ENCODE measurements at regions not wholly inside any gene's neighbourhood (a gene's known extent, or its start where the extent isn't known, plus 50 kb on each side); places are given as distances from the start of the nearest gene placed in this dataset.
"Not testable (repeated sequence)": the region's sequence is repeated elsewhere in the genome, so short reads cannot be mapped to it uniquely, and the experiment has no call there.

DNA sequence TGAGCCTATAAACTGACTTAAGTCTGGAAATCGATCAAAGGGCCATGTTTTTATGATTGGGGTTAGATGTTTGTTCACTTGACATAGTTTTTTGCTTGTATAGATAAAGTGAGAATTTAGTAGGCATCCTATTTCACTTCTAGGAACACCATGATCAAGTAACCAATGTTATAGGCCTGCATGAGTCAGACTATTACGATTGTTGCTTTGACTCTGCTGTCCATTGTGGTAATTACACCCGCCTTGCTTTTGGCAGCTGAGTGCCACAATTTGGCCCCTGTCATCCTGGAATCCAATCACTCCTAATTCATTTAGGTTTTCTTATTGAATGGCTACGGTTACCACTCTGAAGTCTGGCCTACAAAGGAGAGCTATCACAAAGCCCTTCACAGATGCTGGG, 67.8 kb upstream of the IL33 start:
- CTCF ChIA-PET: no interaction called here
- TF ChIP-seq, protein P1, sequence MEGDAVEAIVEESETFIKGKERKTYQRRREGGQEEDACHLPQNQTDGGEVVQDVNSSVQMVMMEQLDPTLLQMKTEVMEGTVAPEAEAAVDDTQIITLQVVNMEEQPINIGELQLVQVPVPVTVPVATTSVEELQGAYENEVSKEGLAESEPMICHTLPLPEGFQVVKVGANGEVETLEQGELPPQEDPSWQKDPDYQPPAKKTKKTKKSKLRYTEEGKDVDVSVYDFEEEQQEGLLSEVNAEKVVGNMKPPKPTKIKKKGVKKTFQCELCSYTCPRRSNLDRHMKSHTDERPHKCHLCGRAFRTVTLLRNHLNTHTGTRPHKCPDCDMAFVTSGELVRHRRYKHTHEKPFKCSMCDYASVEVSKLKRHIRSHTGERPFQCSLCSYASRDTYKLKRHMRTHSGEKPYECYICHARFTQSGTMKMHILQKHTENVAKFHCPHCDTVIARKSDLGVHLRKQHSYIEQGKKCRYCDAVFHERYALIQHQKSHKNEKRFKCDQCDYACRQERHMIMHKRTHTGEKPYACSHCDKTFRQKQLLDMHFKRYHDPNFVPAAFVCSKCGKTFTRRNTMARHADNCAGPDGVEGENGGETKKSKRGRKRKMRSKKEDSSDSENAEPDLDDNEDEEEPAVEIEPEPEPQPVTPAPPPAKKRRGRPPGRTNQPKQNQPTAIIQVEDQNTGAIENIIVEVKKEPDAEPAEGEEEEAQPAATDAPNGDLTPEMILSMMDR (IDR thresholded peaks at IDR 0.05; ENCODE audit: insufficient read depth, low read depth, low read length): no peak
- POLR2A ChIA-PET: no interaction called here
- H3K4me3 ChIP-seq (ENCODE audit: low read depth, low read length): no peak overlapping the region
- no peaks in the 10 kb centered on the region for H3K36me3 ChIP-seq (ENCODE audit: control insufficient read depth, insufficient read depth, low read length)
- no peaks in the 10 kb centered on the region for H3K27me3 ChIP-seq (ENCODE audit: control insufficient read depth, insufficient read depth, low read length)
- no peak for DNase-seq (ENCODE audit: low read depth)

DNA sequence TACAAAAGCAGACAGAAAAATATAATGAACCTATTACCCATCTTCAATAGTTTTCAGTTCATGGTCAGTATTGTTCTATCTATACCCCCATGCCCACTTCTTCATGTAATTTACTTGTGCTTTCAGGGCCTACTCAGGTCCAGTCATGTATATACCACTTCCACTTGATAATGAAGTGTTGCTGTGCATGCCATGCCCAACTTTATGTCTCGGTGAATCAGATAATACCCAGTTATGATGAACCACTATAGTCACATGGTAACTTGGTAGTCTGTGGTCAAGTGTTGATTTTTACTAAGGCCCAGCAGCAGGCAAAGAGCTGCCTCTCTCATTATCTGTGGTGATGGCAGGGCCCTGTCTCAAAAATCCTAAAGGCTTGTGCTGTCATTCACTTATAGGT, 70.7 kb upstream of the IL33 start:
- CTCF ChIA-PET: no interaction called here
- Histone ChIP-seq H3K4me3 (ENCODE audit: low read depth, low read length) (no peak overlapping the region), H3K36me3 (ENCODE audit: control insufficient read depth, insufficient read depth, low read length) (no peaks in the 10 kb centered on the region), H3K27me3 (ENCODE audit: control insufficient read depth, insufficient read depth, low read length) (no peaks in the 10 kb centered on the region)
- TF ChIP-seq, protein P1 (IDR thresholded peaks at IDR 0.05; ENCODE audit: insufficient read depth, low read depth, low read length): no peak
- DNase-seq (ENCODE audit: low read depth): no peak
- POLR2A ChIA-PET: no interaction called here

- POLR2A ChIA-PET: no interaction called here
- no peak for DNase-seq (ENCODE audit: low read depth)
- CTCF ChIA-PET: no interaction called here
- Histone ChIP-seq H3K36me3 (ENCODE audit: control insufficient read depth, insufficient read depth, low read length) (no peaks in the 10 kb centered on the region), H3K4me3 (ENCODE audit: low read depth, low read length) (no peak overlapping the region), H3K27me3 (ENCODE audit: control insufficient read depth, insufficient read depth, low read length) (no peaks in the 10 kb centered on the region)
- TF ChIP-seq, protein P1 (IDR thresholded peaks at IDR 0.05; ENCODE audit: insufficient read depth, low read depth, low read length): no peak
These were observed 72.7 kb upstream of the IL33 start for GRCh38 chr9:6142799-6143454.

DNA sequence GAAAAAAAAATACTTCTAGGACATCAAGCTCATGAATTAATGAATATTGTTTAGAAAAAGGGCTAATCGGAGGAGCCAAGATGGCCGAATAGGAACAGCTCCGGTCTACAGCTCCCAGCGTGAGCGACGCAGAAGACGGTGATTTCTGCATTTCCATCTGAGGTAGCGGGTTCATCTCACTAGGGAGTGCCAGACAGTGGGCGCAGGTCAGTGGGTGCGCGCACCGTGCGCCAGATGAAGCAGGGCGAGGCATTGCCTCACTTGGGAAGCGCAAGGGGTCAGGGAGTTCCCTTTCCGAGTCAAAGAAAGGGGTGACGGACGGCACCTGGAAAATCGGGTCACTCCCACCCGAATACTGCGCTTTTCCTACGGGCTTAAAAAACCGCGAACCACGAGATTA, 79.8 kb upstream of the IL33 start:
- DNase-seq (ENCODE audit: low read depth); H3K27me3 ChIP-seq (ENCODE audit: control insufficient read depth, insufficient read depth, low read length); H3K4me3 ChIP-seq (ENCODE audit: low read depth, low read length); CTCF ChIA-PET; H3K36me3 ChIP-seq (ENCODE audit: control insufficient read depth, insufficient read depth, low read length); POLR2A ChIA-PET: not testable (repeated sequence)

GRCh38 chr9:6134661-6135180, 80.9 kb upstream of the IL33 start:
- TF ChIP-seq, protein P1 (IDR thresholded peaks at IDR 0.05; ENCODE audit: insufficient read depth, low read depth, low read length): no peak
- ChIA-PET CTCF (interaction anchor here (0.6 kb wide), 1 partner anchor 89 kb away, joined by 5 read pairs; no protein-coding TSS in a partner anchor), POLR2A (no interaction called here)
- DNase-seq (ENCODE audit: low read depth): peak; percentile 32
- no peaks in the 10 kb centered on the region for H3K27me3 ChIP-seq (ENCODE audit: control insufficient read depth, insufficient read depth, low read length)
- H3K4me3 ChIP-seq (ENCODE audit: low read depth, low read length): no peak overlapping the region
- no peaks in the 10 kb centered on the region for H3K36me3 ChIP-seq (ENCODE audit: control insufficient read depth, insufficient read depth, low read length)
